ENCODE measurements at regions not wholly inside any gene's neighbourhood (a gene's known extent, or its start where the extent isn't known, plus 50 kb on each side); places are given as distances from the start of the nearest gene placed in this dataset.

- Histone ChIP-seq H3K27me3 (replicated peaks in 1 of 4; ENCODE audit: control extremely low read depth in 1 of 4, control insufficient read depth in 3 of 4, insufficient read depth in 4 of 4, low read length in 3 of 4) (no peaks in the 10 kb centered on the region), H3K4me3 (ENCODE audit: control extremely low read depth in 1 of 5, extremely low read depth in 1 of 5, insufficient read depth in 1 of 5, low read depth in 2 of 5, low read length in 4 of 5) (no peak overlapping the region), H3K9ac (ENCODE audit: low read length) (no peak overlapping the region), H3K4me2 (replicated peaks; ENCODE audit: low read depth, low read length, poor library complexity, severe bottlenecking) (no peak overlapping the region), H3K4me1 (ENCODE audit: control insufficient read depth in 2 of 2, insufficient read depth in 2 of 2, low read length in 2 of 2) (no peaks in the 10 kb centered on the region), H3K36me3 (replicated peaks in 1 of 2; ENCODE audit: control extremely low read depth in 1 of 2, control insufficient read depth in 1 of 2, extremely low read depth in 1 of 2, insufficient read depth in 2 of 2, low read length in 1 of 2) (no peaks in the 10 kb centered on the region), H2AFZ (ENCODE audit: insufficient read depth, low read depth, low read length, poor library complexity, severe bottlenecking) (no peak overlapping the region), H4K20me1 (ENCODE audit: control insufficient read depth, insufficient read depth, low read length, poor library complexity, severe bottlenecking) (no peaks in the 10 kb centered on the region), H3K27ac (ENCODE audit: low read length in 2 of 2) (no peak overlapping the region), H3K79me2 (ENCODE audit: control insufficient read depth, insufficient read depth, low read length) (no peaks in the 10 kb centered on the region), H3K9me3 (ENCODE audit: control extremely low read depth in 1 of 3, control insufficient read depth in 2 of 3, insufficient read depth in 1 of 3, low read length in 2 of 3) (peaks cover 0 to under 1% (median 0%) of the 10 kb centered on the region in 3 donors)
- no peak for DNase-seq
- Mint-ChIP-seq H3K9me3 (ENCODE audit: insufficient read depth) (no peaks in the 10 kb centered on the region), H3K27me3 (peaks cover 3% of the 10 kb centered on the region), H3K4me1 (no peaks in the 10 kb centered on the region), H3K4me3 (no peak overlapping the region), H3K27ac (no peak overlapping the region)
- POLR2A ChIA-PET: no interaction called here
- no peak for TF ChIP-seq CTCF (IDR thresholded peaks at IDR 0.05)
- TF ChIP-seq EZH2 (IDR thresholded peaks at IDR 0.05; ENCODE audit: borderline replicate concordance, insufficient read depth, low read depth, low read length, poor library complexity, severe bottlenecking): no peak
- 100% methylated on average over 1 of the region's 3 CpGs for WGBS (ENCODE audit: insufficient coverage)
- intact Hi-C loops (cut with micrococcal nuclease): no loop called here
- CTCF ChIA-PET: no interaction called here
- ATAC-seq (ENCODE audit: low read depth): no peak
These were observed 211.4 kb upstream of the ZNF521 start for GRCh38 chr18:25563346-25563745.

GRCh38 chr18:25561918-25562317, 210.0 kb upstream of the ZNF521 start:
- TF ChIP-seq EZH2 (IDR thresholded peaks at IDR 0.05; ENCODE audit: borderline replicate concordance, insufficient read depth, low read depth, low read length, poor library complexity, severe bottlenecking): no peak
- peak; percentile 48 for TF ChIP-seq CTCF (IDR thresholded peaks at IDR 0.05)
- ChIA-PET POLR2A (no interaction called here), CTCF (no interaction called here)
- no peaks in the 10 kb centered on the region for H3K4me1 Mint-ChIP-seq
- Histone ChIP-seq H3K4me2 (replicated peaks; ENCODE audit: low read depth, low read length, poor library complexity, severe bottlenecking) (no peak overlapping the region), H3K9ac (ENCODE audit: low read length) (no peak overlapping the region), H3K4me1 (ENCODE audit: control insufficient read depth in 2 of 2, insufficient read depth in 2 of 2, low read length in 2 of 2) (no peaks in the 10 kb centered on the region), H3K4me3 (ENCODE audit: control extremely low read depth in 1 of 5, extremely low read depth in 1 of 5, insufficient read depth in 1 of 5, low read depth in 2 of 5, low read length in 4 of 5) (no peak overlapping the region), H3K27me3 (replicated peaks in 1 of 4; ENCODE audit: control extremely low read depth in 1 of 4, control insufficient read depth in 3 of 4, insufficient read depth in 4 of 4, low read length in 3 of 4) (no peaks in the 10 kb centered on the region), H2AFZ (ENCODE audit: insufficient read depth, low read depth, low read length, poor library complexity, severe bottlenecking) (no peak overlapping the region), H3K9me3 (ENCODE audit: control extremely low read depth in 1 of 3, control insufficient read depth in 2 of 3, insufficient read depth in 1 of 3, low read length in 2 of 3) (no peaks in the 10 kb centered on the region), H4K20me1 (ENCODE audit: control insufficient read depth, insufficient read depth, low read length, poor library complexity, severe bottlenecking) (no peaks in the 10 kb centered on the region), H3K36me3 (replicated peaks in 1 of 2; ENCODE audit: control extremely low read depth in 1 of 2, control insufficient read depth in 1 of 2, extremely low read depth in 1 of 2, insufficient read depth in 2 of 2, low read length in 1 of 2) (no peaks in the 10 kb centered on the region), H3K27ac (ENCODE audit: low read length in 2 of 2) (no peak overlapping the region), H3K79me2 (ENCODE audit: control insufficient read depth, insufficient read depth, low read length) (no peaks in the 10 kb centered on the region)
- DNase-seq (no peak), ATAC-seq (ENCODE audit: low read depth) (peak; percentile 28)
- peaks cover 3% of the 10 kb centered on the region for H3K27me3 Mint-ChIP-seq
- H3K4me3 Mint-ChIP-seq: no peak overlapping the region
- H3K9me3 Mint-ChIP-seq (ENCODE audit: insufficient read depth): no peaks in the 10 kb centered on the region
- intact Hi-C loops (cut with micrococcal nuclease): no loop called here
- 0% methylated on average over 3 of the region's 6 CpGs for WGBS (ENCODE audit: insufficient coverage)
- H3K27ac Mint-ChIP-seq: no peak overlapping the region

Measured in B cell (primary cell).